Retina (tissue), 1 donor: ENCODE measurements at regions not wholly inside any gene's neighbourhood (a gene's known extent, or its start where the extent isn't known, plus 50 kb on each side); places are given as distances from the start of the nearest gene placed in this dataset.
"Not testable (repeated sequence)": the region's sequence is repeated elsewhere in the genome, so short reads cannot be mapped to it uniquely, and the experiment has no call there.

Source experiments
- DNase-seq: peaks from one replicate; pipeline ENCODE4 v3.0.0-alpha.2; 2016

DNA sequence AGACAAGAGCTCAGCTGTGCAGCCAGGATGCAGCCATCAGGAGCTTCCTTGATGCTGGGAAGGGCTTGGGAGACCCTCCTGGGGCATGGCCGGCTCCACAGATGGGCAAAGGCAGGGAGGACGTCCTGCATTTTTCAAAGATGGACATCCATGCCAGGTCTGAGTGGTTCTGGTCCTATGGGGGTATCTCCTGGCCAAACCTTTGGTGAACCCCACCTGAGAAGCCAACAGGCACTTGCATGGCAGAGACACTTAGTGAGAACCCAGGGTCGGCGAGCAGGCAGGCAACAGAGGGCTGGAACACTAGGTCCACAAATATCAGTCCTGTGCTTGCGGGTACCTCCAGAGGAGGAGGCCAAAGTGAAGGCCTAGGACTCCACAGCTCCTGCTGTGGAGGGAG is 70.0 kb downstream of the KCTD15 start:
- DNase-seq, result no peak

DNA sequence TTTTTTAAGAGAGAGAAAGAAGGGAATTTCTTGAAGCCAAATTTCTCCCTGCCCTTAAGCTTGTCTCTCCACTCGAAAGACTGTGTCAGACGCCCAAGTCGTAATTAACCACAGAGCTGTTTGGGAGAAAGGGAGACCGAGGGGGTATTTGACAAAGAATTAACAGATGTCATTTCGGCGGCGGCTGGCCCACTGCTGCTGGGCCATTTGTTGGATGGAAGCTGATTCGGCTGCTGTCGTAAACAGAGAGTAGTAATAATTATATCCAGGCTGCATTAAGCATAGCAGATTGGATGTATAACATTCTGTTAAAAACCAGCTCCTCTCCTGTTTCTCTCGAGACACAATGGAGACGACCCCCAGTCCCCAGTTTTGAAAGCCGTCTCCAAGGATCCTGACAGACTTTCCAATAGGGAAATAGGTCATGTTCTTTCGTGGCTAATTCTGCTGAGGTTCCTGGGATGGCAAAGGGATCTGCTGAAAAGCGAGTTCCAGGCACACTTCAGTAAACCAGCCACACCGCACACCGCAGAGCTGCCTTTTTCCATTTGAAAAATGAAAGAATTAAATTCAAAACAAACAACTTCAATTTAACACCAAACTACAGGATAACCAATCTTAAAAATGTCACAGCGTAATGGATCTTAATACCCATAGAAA is 71.5 kb downstream of the KCTD15 start:
- DNase-seq, result peak; percentile 79

DNA sequence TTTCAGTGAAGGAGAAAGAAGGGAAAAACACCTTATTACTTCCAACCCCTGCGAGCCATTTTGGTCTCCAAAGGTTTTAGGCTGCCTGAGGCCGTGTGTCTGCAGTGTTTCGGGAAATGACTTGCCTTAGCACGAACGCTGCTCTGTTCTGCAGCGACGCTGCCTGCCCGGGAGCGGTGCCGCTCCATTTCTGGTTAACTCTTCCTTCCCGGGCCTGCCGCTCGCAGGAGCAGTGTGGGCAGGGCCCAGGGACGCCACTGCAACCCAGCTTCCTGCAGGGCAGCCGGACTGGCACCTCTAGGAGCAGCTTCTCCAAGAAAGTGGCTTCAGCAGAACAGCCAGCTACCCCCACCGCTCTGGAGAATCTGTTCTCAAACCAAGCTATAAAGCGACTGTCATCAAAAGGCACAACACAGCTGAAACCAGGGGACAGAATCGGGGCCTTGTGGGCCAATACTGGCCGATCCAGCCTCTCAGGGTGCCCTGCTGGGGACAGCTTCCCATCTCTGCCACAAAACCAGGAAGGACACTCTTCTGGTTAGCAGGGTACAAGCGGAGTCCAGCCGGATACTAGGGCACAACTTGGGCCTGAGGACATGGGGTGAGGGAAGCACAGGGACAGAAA is 72.2 kb downstream of the KCTD15 start:
- no peak for DNase-seq

DNA sequence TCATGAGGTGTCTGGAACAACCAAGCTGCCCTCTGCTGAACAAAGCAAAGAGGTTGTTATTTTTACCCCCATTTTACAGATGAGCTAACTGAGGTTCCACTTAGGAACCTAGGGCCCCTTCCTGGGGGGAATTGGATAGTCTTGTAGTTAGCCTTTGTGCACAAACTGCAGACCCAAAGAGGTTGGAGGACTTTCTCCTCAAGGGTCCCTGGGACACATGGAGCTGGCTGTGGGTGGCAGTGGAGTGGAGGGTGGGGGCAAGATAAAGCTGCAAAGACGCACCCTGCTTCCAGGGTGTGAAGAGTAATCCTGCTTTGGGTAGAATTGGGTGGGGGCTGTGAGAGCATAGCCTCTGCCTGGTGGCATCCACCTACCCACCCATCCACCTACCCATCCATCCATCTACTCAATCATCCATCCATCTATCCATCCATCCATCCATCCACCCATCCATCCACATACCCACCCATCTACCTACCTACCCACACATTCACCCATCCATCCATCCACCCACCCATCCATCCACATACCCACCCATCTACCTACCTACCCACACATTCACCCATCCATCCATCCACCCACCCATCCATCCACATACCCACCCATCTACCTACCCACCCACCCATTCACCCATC is 73.7 kb downstream of the KCTD15 start:
- not testable (repeated sequence) for DNase-seq

DNA sequence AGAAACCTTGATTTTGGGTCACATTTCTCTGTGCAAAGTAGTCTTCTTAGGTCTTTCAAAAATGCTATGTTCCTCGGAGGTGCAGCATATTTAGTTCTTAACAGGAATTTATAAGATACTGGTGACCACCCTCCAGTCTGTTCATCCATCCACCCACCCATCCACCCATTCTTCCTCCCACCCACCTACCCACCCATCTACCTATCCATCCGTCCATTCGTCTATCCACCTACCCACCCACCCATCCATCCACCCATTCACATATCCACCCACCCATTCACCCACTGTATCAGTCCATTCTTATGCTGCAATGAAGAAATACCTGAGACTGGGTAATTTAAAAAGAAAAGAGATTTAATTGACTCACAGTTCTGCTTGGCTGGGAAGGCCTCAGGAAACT is 74.9 kb downstream of the KCTD15 start:
- no peak for DNase-seq

DNA sequence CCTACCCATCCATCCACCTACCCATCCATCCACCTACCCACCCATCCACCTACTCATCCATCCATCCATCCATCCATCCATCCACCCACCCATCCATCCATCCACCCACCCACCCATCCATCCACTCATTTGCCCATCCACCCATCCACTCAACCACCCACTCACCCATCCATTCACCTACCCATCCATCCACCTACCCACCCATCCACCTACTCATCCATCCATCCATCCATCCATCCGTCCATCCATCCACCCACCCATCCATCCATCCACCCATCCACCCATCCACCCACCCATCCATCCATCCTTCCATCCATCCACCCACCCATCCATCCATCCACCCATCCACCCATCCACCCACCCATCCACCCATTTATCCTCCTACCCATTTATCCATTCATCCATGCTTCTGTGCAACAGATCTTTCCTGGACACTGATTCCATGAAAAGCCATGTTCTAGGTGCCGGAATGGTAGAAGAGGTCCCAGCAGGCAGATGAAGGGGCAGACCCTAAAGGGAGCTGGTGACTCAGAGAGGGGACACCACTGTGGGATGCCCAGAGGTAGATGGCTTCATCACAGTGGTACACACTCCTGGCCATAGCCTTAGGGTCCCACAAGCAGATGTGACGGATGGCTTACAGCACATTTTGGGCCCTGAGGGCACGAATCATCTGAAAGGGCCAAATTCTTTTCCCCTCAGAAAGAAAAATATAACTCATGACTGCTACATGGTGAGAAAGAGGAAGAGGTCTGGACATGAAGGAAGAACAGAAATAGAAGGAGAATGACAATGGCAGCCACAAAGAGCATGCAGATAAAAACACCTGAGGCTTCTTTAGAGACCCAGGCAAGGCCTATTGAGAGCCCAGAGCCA is 76.0 kb downstream of the KCTD15 start:
- DNase-seq, result no peak

DNA sequence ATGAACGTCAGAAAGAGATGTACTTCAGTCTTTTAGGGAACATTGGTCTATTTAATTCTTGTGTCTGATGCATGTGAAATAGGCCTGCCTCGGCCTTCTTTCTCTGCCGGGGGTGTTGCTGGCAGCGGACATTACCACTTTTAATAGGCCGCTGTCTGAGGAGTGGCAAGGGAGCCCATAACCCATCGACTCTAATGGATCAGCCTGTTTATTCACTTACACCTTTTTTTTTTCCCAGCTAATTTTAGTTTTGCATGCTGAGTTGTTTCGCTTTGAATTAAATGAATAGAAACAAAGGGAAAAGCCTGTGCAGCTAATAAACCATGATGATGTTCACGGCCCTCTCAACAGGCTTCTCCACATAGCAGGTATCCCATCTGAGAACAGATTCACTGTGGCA is 78.4 kb downstream of the KCTD15 start:
- no peak for DNase-seq

DNA sequence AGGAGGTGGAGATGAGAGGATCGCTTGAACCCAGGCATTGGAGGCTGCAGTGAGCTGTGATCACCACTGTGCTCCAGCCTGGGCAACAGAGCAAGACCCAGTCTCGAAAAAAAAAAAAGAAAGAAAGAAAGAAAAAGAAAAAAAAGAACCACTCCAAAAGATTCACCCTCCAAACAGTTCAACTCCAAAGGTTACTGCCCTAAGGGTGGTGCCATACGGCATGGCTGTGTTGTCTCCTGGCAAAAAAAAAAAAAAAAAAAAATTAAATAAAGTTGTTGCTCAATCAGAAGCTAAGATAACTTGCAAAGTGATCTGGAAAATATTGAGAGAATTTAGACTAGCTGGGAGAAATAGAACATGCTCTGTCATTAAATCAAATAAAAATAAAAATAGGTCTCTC is 79.5 kb downstream of the KCTD15 start:
- no peak for DNase-seq

DNA sequence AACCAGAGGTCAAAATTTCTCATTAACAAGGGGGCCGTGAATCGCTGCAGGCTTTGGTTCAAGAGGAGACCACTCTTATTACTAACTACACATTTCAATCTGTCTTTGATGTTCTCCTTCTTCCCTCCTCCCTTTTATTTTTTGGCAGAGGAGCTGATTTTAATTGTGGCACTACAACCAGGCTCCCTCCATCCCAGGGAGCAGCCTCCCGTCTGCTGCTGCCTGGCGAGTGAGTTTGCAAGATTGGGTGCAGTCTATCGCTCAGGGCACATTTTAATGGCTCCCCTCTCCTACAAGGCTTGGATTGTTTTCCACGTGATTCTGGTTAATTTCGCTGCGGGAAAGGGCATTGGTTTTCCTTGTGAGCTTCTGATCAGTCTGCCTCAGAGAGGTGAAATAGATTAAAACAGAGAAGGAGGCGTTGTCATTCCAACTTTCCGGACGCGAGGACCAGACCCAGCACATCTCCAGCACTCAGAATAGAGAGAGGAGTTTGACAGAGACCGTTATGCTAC is 81.4 kb downstream of the KCTD15 start:
- DNase-seq, result peak; percentile 44

DNA sequence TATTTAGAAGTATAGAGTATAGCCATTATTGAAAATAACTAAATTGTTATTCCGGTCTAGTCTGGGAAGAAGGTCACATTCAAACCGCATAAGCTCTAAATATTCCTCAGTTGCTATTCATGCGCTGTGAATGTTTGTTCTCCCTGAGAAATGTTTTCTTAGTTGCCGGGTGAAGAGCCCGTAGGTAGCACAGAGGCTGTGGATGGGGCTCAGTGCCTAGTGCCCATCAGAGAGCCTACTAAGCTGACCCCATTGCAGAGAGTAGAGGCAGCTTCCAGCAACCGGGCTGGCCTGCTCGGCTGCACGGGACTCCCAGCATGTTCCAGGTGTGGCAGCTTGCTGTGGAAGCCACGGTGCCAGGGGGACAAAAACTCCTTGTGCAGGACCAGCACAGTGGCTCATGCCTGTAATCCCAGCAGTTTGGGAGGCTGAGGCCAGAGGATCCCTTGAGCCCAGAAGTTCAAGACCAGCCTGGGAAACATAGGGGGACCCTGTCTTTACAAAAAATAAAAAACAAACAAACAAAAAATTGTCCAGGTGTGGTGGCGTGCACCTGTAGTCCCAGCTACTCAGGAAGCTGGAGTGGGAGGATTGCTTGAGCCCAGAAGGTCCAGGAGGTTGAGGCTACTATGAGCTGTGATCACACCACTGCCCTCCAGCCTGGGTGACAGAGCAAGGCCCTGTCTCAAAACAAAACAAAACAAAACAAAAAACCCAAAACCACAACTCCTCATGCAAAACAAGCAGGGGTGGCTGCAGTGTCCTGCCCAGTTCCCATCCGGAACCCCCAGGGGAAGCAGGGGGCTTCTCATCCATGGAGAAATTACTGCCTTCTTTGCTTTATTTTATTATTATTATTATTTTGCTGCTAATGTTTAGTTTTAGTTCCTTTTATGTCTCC is 82.5 kb downstream of the KCTD15 start:
- no peak for DNase-seq

DNA sequence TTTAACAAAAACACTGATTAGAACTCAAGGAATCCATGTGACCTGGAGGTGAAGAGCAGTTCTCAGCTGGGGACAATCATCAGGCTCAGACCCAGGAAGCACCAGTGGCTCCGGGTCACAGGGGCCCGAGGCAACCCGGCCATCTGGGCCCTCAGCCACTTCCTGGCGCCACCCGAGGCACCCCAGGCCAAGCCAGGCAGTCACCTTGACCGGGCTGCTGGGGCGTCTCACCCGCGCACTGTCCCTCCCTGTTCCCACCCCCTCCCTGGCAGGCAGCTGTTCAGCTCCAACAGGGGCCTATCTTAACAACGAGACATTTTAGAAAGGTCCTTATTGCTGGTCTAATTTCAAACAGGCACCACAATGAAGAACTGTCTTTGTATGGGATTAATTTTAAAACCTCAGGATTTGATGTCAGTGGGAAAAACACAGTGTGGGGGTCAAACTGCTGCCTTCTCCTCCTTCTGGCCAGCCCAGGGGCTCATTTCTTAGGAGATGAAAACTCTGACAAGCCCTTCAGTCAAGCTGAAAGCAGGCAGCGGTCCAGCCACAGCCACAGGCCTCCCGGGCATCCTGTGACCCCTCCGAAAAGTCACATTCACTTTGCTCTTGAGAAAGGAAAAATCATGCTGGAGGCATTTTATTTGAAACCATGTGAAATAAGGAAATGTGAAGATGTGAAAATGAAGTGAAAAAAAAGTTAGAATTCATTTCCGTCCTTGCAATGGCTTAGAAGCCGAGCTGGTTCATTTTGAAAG is 83.3 kb downstream of the KCTD15 start:
- DNase-seq, result no peak

DNA sequence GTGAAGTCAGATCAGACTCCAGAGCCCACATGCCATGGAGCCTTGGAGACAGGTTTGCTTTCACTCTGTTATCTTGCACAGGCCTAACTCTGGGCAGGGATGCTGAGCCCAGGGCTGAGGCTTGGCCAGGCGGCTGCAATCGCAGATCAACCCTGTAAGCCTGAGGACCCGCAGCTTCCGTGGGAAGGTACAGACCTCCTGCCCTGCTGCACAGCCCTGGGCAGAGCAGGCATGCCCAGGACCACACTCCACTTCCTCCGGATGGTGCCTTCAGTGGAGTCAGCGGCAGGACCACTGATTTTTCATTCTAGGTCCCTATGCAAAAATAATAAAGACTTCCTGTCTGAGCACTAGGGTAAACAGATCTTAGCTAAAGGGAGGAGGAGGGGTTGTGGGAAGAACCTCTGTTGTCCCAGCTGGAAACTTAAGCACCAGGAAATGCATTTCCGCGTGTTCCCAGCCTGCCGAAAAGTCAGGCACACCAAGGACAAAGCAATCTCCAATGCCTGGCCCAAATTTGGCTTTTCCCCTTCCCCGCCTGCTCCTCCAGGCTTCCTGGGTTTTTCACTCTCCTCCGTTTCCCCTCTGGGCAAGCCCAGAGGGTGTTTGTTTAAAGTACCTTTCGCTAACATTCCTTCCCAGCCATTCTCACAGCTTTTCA is 87.3 kb downstream of the KCTD15 start:
- DNase-seq, result no peak

DNA sequence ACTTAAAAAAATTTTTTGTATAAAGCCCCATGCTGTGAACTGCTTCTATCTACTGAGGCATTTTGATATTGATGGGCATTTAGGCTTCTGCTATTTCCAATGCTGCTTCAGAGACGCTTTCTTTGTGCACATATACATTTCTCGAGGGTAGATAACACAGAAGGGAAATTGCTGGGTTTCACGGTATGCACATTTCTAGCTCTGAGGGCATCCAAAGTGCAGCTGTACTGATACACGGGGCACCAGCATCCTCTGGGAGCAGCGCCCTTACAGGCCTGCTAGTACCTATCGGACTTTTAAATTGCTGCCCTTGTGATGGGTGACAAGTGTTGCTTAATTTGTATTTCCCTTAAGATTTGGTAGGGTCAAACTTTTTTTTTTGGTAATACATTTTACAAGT is 88.6 kb downstream of the KCTD15 start:
- no peak for DNase-seq

DNA sequence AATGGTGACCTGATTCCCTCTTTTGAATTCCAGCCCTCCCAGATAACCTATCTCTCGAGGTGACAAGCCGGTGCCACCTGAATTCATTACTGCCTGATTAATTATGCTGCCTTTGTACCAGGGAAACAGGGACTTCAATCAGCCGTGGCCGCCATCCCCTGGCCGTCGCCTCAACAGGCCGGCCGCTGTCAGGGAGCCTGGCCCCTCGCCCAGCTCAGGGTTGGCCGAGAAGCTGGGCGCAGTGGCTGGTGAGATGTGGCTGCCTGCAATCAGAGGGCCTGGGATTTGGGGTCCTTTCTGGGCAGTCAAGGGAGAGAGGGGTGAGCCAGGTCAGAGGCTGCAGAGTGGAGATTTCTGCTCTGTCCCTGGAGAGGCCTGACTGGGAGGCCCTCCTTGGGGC is 91.2 kb downstream of the KCTD15 start:
- DNase-seq, result no peak

DNA sequence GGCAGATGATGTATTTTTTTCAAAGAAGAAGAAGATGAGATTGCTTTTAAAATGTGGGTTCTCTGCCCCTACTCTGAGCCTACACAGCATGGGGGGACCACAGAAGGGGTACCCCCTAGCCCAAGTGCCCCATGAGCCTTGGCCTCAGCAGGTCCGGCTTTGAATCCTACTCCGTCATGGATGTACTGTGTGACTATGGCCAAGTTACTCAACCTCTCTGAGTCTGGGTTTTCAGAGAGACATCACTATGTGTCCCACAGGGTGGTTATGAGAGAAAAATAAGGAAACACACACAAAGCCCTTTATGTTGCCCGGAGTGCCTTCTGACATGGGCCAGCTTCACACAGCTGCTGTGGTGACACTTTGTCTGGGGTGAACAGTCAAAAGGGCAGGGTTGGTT is 92.0 kb downstream of the KCTD15 start:
- DNase-seq, result no peak

DNA sequence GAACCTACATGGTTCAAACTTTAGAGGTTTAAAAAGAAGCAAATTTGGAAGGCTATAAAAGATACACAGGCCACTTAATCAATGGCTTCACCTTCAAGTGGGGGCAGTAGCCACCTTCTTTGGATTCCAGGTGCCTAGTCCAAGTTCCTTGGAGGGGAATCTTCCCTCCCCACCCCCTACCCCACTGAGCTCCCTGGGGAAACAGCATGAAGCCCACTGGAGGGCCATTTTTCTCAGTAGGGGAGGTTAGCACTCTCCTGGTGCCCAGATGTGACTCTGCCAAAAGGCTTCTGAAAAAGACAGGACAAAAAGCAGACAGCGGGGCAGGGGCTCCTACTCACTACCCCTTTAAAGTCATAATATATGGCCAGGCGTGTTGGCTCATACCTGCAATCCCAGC is 93.9 kb downstream of the KCTD15 start:
- DNase-seq, result no peak

DNA sequence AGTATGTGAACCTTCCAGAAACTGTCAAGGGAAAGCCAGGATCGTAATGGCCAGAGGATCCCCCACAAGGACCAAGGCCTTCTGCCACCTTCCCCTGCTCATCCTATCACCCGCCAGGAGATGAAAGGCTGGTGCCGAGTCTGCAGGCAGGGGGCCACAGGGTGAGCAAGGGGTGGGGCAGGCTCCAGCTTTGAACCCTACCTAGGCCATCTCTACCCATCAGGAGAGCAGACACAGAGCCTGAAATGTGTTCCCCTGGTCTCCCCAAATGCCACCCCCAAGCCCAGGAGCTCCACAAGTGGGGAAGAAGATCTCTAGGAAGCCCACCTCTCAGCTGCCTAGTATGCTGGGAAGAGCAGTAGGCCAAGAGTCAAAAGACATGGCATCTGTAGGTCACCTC is 95.1 kb downstream of the KCTD15 start:
- DNase-seq, result no peak

DNA sequence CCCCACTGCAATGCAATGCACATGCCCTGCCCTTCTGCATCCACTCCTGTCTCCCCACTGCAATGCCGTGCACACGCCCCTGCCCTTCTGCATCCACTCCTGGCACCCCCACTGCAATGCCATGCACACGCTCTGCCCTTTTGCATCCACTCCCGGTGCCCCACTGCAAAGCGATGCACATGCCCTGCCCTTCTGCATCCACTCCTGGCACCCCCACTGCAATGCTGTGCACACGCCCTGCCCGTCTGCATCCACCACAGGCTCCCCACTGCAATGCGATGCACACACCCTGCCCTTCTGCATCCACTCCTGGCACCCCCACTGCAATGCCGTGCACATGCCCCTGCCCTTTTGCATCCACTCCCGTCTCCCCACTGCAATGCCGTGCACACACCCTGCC is 98.1 kb downstream of the KCTD15 start:
- DNase-seq, result no peak

DNA sequence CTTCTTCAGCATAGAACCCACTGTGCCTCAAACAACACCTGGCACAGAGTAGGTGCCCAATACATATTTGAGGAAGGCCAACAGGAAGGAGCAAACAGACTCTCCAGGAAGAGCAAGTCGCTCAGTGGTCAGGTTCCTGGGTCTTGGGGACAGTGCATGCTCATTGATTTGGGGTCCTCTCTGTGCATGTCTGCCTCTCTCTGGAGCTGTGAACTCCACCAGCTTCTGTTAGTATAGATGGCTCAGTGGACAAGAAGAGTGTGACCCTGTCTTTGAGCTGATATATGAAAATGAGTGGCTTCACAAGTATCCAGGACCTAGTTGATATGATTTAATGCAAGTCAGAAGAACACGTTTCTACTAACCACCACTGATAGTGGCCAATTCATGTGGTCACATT is 98.7 kb downstream of the KCTD15 start:
- no peak for DNase-seq

DNA sequence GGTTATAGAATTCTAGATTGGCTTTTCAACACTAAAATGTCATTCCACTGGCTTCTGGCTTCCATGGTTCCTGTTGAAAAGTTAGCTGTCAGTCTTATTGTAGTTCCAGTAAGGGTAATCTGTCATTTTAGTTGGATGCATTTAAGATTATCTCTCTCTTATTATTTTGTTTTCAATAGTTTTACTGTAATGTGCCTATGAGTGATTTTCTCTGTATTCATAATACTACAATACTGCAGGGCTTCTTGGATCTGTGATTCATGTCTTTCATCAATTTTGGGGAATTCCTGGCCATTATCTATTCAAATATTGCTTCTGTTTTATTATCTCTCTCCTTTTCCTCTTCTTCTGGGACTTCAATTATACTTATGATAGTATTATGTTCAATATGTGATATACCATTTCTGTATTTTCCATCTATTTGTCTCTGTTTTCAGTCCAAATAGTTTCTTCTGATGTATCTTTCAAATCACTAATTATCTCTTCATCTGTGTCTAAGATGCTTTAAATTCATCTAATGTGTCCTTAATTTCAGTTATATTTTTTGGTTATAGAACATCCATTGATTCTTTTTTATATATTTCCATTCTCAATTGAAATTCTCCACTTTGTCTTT is 101.5 kb downstream of the KCTD15 start:
- no peak for DNase-seq

DNA sequence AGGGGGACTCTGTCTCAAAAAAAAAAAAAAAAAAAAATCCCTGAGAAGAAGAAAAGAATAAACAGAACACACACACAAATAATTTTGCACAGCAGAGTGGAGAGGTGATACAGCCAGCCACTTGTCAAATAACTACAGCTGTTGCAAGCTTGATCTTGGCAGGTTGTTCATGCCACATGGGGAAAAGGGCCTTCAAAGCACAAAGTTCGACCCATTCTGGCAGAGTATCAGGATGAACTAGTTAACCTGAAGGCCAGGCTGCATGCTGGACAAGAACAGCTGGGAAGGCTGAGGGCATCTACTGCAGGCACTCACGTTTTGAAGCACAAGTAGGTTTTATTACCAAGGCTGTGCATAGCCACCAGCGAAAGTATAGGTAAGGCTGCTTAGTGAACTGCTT is 104.1 kb downstream of the KCTD15 start:
- DNase-seq, result no peak
